WI38 (cell line): ENCODE measurements at regions not wholly inside any gene's neighbourhood (a gene's known extent, or its start where the extent isn't known, plus 50 kb on each side); places are given as distances from the start of the nearest gene placed in this dataset.
"Not testable (repeated sequence)": the region's sequence is repeated elsewhere in the genome, so short reads cannot be mapped to it uniquely, and the experiment has no call there.

ENCODE experiments used
- H3K4me3 ChIP-seq: 2 replicates; pipeline ENCODE4 v1.5.1; 2011; ENCODE audit warnings: low read depth, mild to moderate bottlenecking, control low read depth, low read length
- CTCF ChIP-seq: IDR thresholded peaks from 2 replicates; pipeline ENCODE4 v1.5.1; 2012; ENCODE audit warnings: low read depth, mild to moderate bottlenecking, control low read depth, low read length

DNA sequence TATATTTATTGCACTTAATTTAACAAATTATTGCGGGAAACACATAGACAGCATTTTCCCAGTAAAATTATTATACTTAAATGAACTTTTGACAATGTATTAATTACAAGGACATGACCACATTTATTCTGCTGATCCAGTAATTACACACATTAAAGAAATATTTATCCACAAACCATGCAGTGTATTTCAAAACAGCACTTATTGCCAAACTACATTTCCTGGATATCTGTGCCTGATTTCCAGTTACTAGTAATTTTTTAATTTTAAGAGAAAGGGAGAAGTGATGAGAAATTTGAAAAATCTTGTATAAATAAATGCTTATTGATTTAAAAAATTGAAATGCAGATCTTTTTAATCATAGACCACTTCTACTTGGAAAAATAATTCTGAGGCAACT, 1458.7 kb upstream of the ACVR2A start:
- no peak for TF ChIP-seq CTCF
- H3K4me3 ChIP-seq = no peak overlapping the region

DNA sequence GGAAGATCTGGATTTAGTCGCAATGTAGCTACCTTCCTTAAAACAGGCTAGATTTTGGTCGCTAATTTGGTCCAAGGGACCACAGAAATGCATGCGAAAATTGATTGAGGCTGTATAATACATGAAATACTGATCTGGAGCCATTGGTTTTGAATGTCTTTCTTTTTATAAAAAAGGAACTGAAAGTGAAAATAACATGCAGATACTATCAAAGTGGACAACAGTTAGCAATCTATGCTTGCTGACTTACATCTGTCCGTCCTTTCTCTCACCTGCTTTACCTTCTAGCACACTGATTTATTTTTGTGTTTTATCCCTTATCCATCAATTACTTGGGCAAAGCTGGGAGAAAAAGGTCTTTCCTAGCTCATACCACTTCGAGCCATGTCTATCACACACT, 1459.8 kb upstream of the ACVR2A start:
- TF ChIP-seq CTCF = no peak
- no peak overlapping the region for H3K4me3 ChIP-seq

- no peak for TF ChIP-seq CTCF
Measured at GRCh38 chr2:146376511-146377064, 1468.2 kb upstream of the ACVR2A start.

GRCh38 chr2:146374505-146374904, 1470.3 kb upstream of the ACVR2A start:
- no peak for TF ChIP-seq CTCF
- H3K4me3 ChIP-seq = no peak overlapping the region

More at GRCh38 chr2:146376511-146377064, 1468.2 kb upstream of the ACVR2A start:
- H3K4me3 ChIP-seq = no peak overlapping the region

DNA sequence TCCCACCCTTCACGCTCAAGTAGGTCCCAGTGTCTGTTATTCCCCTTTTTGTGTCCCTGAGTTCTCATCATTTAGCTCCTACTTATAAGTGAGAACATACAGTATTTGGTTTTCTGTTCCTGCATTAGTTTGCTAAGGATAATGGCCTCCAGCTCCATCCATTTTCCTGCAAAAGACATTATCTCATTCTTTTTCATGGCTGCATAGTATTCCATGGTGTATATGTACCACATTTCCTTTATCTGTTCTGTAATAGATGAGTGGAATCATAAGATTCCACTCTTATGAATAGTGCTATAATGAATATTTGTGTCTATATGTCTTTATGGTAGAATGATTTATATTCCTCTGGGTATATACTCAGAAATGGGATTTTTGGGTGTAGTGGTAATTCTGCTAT, 1473.5 kb upstream of the ACVR2A start:
- H3K4me3 ChIP-seq = not testable (repeated sequence)

GRCh38 chr2:146370826-146371225, 1474.0 kb upstream of the ACVR2A start:
- no peak for TF ChIP-seq CTCF
- no peak overlapping the region for H3K4me3 ChIP-seq

GRCh38 chr2:146366276-146366675, 1478.6 kb upstream of the ACVR2A start:
- no peak overlapping the region for H3K4me3 ChIP-seq
- TF ChIP-seq CTCF = no peak

GRCh38 chr2:146365041-146365440, 1479.8 kb upstream of the ACVR2A start:
- no peak overlapping the region for H3K4me3 ChIP-seq
- no peak for TF ChIP-seq CTCF
